Skin of body (tissue), 1 donor: ENCODE measurements at regions not wholly inside any gene's neighbourhood (a gene's known extent, or its start where the extent isn't known, plus 50 kb on each side); places are given as distances from the start of the nearest gene placed in this dataset.
"Not testable (repeated sequence)": the region's sequence is repeated elsewhere in the genome, so short reads cannot be mapped to it uniquely, and the experiment has no call there.

Experiments
- DNase-seq: peaks from one replicate; lab custom pipeline; 2025; lab: John Stamatoyannopoulos, UW

DNA sequence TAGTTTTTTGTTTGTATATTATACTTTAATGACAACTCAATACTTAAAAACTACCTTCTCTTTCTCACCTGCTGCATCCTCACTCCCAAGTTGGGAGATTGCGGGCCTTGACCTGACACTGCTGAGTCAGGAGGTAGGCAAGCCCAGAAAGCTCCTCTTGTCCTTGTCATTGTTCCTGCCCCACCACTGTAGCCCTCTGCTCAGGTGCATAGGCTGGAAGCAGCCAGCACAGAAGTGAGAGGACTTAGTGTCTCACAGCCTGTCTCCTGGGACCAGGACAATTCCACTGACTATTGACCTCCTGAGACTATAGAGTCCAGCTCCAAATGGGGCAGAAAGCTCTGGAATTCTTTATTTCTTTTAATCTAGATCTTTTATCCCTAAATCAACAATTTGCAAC lies 123.5 kb upstream of the NDP start:
- DNase-seq, result no peak

DNA sequence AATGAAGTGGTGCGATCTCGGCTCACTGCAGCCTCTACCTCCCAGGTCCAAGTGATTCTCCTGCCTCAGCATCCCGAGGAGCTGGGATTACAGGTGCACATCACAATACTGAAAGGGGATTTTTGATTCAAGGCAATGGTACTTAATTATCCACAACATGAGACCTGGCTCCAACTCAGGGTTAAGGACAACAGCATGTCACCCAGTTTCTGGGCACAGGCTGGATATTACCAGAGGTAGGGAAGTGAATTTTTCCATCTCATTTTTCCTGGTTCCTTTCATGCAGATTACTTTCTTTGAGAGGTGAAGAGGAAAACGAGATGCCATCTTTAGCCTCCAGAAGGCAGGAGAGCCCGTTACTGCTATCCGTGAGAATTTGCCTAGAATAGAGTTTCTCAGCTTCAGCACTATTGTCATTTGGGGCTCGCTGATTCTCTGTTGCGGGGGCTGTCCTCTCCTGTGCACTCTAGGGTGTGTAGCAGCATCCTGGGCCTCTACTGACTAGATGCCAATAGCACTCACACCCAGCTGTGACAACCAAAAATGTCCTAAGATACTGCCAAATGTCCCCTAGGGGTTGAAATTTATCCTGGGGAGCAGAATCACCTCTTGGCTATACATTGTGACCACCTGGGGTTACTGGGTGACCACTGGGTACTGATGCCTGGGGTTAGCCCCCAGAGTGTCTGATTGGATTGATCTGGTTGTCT lies 121.8 kb upstream of the NDP start:
- DNase-seq, result no peak

DNA sequence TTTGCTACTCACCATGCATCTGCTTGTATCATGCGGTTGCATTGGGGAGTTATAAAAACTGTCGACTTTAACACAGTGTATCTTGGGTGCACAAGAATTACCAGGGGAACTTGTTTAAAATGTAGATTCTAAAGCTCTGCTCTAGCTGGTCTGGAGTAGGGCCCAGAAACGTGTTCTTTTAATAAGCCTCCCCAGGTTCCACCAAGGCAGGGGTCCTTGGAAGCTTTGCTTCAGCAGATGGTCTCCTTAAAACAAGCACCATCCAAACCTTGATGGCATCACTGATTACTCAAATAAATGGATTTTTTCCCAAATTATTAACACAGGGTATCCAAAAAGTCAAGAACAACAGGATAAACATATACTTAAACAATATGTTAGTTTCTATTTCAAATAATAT lies 120.2 kb upstream of the NDP start:
- no peak for DNase-seq

DNA sequence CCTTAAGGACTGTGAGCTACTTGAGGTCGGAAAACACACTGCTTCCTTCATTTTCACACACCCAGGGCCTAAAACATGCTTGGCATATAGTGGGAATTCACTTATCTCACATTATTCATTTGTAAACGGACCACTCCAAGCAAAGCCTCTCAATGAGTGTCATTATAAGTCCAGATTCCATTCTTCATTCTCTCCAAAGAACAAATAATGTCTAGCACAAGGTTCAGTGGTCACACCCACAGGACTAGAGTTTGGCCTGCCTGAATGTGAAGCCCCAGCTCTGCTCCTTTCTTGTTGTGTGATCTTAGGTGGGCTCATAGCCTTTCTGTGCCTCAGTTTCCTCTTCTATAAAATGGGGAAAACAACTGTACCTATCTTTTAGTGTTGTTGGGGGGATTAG lies 119.6 kb upstream of the NDP start:
- DNase-seq, result no peak

DNA sequence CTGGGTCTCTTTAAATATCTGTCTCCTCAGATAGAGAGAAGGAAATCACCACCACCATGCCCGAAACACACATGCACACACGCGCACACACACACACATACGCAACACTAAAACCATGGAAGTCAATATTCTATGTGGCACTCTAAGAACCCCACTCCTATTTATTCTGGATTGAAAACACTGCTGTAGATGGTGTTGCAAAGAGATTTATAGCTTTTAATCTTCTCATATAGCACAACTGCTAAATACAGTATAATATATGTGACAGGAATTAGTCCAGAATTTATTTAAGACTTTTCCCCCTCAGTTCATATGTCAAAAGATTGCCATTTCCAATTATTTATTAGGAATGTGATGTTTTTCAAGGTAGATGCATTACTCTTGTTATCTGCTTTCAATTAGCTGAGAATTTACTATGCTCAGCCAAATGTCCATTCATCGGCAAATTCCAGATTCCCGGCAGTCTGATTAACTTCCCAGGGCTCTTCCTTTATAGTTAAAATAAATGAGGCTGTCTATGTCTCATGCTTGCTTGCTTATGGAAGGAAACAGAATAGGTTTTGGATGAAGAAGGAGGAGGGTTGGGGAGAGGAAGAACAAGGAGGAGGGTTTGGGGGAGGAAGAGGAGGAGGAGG lies 115.4 kb upstream of the NDP start:
- DNase-seq, result no peak

DNA sequence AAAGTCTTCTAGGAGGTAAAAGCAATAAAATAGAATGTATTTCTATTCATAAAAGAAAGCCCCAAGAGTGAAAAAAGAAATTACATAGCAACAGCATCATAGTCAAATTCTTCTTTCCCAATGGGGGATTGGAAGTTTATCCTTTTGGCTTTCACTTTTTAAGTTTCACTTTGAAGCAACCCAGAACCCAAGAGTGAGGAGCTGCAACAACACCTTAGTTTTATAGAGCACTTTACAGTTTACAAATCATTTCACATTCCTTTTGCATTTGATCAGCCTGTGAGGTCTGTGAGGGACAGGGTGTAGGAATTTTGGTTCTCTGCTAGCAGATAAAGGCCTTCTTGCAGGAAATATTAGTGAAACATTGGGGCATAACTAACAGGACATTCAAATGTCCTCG lies 112.0 kb upstream of the NDP start:
- no peak for DNase-seq

DNA sequence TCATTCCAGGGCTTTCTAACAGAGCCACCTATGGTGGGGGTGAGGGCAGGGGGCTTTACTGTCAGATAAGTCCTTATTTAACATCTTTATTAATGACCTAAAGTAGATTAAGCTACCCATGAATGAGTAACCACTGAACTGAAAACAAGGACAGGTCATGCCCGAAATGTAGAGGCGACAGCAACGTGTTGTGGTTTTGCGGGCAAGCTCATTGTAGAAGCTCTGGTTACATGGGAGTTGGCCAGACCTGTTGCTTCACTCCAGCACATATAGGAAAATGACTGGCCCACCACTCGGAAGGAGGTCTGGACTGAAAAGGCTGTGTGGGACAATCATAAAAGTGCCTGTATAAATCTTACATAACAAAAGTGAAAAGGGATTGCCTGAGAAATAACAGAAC lies 109.6 kb upstream of the NDP start:
- no peak for DNase-seq

DNA sequence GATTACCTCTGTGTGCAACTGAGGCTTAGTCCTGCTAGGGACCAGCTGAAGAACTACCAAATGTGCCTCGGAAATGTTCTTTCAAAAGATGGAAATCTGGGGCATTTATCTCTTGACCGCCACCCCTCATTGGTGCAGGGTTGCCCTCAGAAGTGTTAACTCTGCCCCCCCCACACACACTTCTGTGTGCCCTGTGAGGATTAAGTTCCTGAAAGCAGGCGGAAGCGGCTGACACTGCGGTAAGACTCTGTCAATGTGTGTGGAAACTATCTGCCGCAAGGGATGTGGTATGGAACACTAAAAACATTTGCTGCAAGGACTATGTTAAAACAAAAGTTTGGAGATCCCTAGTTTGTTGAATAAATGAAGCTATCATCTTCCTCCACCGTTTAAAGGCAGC lies 106.9 kb upstream of the NDP start:
- no peak for DNase-seq

DNA sequence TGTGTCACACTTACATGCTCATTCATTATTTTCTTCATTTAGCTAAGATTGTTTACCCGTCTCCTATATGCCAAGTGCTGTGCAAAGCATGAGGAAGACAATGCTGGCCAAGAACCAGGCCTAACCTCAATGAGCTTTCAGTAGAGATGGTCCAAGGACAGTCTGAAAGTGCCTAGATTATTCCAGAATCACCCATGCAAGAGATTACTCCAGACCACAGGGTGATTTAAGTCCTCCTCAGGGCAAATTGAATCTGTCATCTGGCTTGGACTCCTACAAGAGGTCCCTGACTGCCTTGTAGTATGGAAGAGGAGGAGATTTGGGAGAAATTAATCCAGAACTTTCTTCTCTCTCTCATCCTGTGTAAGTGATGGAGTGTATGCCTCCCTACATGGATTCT lies 99.4 kb upstream of the NDP start:
- DNase-seq, result no peak

DNA sequence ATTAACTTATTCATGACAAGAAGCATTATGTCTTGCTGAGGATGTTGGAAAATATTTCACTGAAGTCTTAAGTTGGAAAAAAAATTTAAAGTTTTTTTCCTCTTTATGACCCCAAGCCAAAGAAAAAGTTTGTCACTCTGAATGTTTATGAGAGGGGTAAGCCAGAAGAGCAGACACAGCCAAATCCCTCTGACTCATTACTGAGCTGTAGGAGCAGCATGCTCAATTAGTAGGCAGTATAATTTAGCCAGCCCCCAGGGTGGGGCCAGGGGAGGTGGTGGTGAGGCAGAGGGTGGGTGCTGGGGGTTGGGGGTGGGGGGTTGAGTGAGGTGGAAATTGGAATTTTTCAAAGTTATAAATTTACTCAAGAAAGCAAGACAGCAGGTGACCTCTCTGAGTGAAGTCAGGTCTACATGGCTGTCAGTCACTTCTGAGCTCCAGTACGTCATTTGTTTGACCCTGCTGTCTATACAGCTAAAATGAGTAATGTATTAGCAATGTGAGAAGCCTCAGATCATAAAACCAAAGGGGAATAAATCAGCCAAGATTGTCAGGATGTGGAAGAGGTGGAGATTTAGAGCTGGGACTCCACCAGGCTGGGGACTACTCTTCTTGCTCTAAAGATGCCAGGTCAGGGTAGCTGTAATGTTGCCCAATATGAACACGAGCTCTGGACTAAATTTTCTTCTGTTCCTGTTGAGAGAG lies 98.8 kb upstream of the NDP start:
- DNase-seq, result no peak

DNA sequence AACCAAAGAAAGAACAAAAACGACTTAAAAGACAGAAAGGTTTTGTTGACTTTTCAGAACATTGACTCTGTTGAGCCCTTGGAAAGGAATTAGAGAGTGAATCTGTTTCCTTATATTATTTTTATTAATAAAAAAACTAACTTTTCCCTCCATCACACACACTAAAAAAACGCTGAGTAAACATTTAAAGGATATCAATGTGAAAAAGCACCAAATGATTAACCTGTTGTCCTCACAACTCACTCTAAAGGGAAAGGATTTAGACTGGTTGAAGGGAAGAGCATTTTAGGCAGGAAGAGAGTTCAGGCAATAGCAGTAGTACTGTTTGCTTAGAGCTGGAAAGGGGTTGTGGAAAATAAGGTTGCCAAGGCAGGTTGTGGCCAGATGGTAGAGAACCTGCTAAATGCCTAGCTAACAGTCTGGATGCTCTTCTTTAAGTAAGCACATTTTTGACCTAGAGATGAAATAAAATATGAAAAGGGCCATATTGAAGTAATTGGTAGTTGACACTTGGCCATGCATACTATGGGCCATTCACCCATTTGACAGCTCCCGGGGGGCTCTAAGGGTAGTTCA lies 98.0 kb upstream of the NDP start:
- DNase-seq, result peak; percentile 31

DNA sequence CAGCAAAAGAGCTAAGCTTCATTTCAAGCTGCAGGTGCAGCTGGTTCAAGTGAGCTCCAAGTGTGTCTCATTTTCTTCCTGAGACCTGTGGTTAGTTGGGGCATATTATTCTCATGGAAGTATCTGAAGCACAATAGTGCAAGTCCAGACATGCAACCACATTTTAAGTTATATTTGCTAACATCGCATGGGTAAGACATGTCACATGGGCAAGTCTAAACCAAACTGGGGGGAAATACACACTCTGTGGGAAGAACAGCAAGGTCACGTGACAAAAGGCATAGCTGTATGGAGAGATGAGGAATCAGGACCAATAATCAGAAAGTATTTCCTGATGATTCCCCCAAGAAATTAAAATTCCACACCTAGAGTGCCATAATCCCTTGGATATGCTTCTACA lies 94.9 kb upstream of the NDP start:
- no peak for DNase-seq

DNA sequence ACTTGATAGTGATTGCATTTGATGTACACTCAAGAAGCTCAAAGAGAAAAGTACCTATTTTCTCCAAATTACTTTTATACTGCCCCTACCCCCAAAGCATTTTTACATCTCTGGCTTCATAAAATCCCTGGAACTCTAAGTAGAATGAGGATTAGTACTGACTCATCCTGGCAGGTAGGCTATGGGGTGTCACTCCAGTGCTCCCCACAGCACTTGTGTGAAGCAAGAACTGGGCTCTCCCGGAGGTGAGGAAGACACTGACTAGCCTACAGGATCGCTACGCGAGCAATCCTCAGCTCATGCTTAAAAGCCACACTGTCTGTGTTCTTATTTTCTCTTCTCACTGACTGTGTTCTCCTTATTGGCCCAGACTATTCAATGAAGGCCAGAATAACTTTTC lies 90.4 kb upstream of the NDP start:
- DNase-seq, result no peak

DNA sequence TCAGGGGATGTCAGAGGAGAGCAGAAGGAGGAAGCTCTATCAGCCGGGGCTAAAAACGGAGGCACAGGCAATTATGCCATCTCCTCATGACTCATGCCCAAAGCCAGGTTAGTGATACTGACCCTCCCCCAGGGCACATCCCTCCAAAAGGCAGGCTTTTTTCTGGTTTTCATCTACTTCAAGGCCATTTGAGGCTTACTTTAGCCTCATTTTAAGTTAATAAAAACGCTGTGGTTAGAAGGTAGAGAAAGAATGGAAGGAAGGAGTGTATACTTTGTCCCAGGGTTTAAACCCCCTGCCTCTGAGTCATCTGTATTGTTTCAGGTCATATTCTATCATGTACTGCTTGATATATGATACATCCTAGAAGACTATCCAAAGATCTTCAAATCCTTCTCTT lies 89.7 kb upstream of the NDP start:
- no peak for DNase-seq

DNA sequence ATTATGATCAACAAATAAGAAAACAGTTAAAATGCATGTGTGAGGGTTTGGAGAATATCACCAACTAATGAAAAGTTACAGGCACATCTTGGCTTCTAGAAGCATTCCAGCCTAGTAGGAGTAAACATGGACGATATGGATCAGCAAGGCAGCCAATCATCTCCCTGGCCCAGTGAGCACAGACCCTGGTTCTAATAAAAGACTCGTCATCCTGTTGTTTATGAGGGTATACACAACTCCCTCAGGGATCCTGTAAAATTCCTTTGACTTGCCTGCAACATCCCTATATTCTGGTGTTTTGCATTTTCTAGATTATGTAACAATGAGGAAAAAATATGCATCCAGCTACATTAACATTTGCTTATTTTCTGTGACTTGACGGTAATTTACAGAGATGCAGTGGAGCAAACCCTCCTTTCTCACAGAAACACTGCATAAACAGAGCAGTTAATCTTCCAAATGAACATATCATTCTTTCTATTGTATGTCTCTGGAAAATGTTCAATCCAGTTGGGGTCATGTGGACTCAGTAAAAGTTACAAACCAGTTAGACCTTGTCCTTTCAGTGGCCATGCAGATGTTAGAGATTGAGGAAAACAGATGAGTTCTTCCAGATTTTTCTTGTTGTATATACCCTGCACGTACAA lies 88.9 kb upstream of the NDP start:
- peak; percentile 13 for DNase-seq

DNA sequence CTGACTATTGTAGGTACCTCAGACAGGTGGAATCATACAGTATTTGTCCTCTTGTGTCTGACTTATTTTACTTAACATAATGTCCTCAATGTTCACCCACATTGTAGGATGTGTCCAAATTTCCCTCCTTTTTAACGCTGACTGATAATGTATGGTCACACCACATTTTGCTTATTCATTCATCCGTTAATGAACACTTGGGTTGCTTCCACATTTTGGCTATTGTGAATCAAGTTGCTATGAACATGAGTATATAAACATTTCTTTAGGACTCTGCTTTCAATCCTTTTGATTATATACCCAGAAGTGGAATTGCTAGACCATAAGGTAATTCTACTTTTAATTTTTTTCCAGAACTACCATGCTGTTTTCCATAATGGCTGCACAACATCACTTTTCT lies 87.0 kb upstream of the NDP start:
- no peak for DNase-seq

DNA sequence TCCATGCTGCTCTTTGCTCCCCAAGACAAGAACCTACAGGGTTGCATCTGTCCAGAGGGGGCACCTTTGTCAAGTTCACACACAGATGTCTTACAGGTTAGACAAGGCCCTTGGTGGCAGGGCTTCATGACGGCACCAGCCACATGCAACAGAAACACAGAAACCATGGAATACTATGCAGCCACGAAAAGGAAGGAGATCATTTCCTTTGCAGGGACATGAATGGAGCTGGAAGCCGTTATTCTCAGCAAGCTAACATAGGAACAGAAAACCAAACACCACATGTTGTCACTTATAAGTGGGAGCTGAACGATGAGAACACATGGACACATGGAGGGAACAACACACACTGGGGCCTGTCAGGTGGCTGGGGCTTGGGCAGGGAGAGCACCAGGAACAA lies 85.1 kb upstream of the NDP start:
- DNase-seq, result no peak

DNA sequence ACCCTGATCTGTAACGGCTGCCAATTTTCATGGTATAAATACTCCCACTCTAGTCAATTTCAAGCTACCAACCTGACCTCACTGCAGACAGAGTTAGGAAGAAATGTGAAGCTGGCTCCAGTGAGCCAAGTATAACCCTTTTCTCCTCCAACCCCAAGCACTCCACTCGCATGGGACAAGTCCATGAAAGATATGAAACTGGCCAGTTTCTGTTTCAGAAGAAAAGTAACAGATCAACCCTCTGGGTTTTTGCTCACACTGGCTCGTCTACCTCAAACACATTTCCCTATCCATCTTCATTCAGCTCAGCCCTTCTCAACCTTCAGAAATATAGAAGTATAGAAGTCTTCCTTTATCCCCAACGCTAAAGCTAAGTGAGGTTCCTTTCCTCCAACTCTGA lies 82.4 kb upstream of the NDP start:
- DNase-seq, result no peak

DNA sequence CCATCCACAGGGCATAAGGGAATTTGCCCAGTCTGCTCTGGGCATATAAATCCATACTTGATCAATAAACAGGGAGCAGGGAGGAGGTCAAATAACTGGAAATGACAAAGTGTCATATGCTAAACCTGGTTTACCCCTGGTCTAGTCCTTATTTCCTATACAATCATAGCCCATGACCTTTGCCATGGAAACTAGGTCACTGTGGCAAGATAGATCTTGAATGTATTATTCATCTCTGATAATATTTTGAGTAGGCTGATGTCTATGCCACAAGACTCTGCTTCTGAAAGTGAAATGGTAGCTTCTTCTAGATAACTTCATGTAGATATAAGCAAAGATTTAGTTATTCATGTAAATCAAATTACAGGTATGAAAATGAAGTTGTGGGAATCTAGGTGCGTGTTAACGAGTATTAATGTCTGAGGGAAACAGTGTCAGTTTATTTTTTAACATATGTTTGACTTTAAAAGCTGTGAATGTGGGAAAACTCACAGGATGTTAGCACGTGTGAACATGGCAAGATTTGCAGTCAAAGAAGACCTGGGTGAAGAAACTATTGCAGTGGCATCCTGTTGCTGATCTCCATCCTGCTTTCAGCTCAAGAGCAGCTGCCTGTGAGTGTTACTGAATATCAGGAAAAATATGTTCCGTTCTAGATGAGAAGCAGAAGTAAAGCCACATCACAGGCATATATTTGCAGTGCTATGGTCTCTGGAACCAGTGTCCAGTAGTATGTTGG lies 81.8 kb upstream of the NDP start:
- DNase-seq, result no peak

DNA sequence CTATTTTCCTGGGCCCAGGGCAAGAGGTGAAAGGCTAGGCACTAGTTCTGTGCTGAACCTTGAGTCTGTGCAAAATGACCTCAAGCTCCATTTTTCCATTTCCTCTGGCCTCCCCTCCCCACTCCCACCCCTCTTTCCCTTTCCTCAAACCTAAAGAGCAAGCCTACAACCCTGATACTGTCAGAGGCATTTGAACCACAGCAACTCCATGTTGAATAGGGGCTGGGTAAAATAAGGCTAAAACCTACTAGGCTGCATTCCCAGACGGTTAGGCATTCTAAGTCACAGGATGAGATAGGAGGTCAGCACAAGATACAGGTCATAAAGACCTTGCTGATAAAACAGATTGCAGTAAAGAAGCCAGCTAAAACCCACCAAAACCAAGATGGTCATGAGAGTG lies 71.9 kb upstream of the NDP start:
- not testable (repeated sequence) for DNase-seq

DNA sequence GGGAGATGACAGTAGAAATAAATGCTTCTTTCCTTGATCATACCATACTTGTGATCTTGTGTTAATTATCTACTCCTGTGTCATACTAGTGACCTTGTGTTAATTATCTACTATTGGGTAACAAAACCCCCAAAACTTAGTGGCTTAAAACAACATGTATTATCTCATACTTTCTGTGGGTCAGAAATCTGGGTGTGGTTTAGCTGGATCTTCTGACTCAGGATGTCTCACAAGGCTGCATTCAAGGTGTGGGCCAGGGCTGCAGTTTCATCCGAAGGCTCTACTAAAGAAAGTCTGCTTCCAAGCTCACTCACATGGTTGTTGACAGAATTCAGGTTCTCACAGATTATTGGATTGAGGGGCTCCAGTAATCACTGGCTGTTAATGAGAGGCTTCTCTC lies 70.3 kb upstream of the NDP start:
- no peak for DNase-seq

DNA sequence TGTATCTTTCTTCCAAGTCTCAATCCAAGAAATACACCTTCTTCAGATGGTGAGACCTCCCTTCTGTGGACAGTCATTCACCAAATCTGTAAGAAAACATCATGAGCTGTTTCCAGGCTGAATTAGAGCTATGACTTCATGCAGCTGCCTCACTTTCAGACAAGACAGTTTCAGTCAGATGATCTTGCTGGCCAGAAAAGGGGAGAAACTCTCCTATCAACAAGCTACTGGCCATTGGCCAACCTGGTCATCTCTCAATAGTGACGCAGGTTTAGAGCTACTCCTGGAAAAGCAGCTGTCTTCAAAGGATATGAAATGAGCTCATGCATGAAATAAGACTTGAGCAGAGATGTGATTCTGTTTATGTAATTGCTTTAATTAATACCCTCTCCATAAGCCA lies 69.6 kb upstream of the NDP start:
- DNase-seq, result no peak
